Natural killer cell (primary cell): ENCODE measurements at regions not wholly inside any gene's neighbourhood (a gene's known extent, or its start where the extent isn't known, plus 50 kb on each side); places are given as distances from the start of the nearest gene placed in this dataset.

Experiments
- ATAC-seq, 3 donors: fragments of 150-1000 bp in 2 of 3; fragments of 200-7000 bp in 1 of 3; cut with Tn5 transposase; 1 replicate in 1 of 3; 2 replicates in 2 of 3; pipeline ENCODE4 v1.10.0; 2021; ENCODE audit warnings: mild to moderate bottlenecking in 2 of 3, moderate library complexity in 2 of 3
- DNase-seq, 2 donors: peaks; one replicate each; pipeline versions ENCODE4 v3.0.0 to v3.0.0-alpha.2; 2013 to 2021; ENCODE audit warnings: mixed read lengths in 1 of 2
- H3K27ac ChIP-seq: one replicate; pipeline ENCODE4 v1.5.1; 2013; ENCODE audit warnings: mild to moderate bottlenecking, low read length
- H3K27me3 ChIP-seq: one replicate; pipeline ENCODE4 v1.6.1; 2013; ENCODE audit warnings: low read length; ENCODE audit not compliant: control insufficient read depth, insufficient read depth
- H3K36me3 ChIP-seq: one replicate; pipeline ENCODE4 v1.6.1; 2013; ENCODE audit warnings: low read length; ENCODE audit not compliant: control insufficient read depth, insufficient read depth
- H3K4me1 ChIP-seq: one replicate; pipeline ENCODE4 v1.6.1; 2013; ENCODE audit warnings: low read length; ENCODE audit not compliant: control insufficient read depth, insufficient read depth
- H3K4me3 ChIP-seq: one replicate; pipeline ENCODE4 v1.5.1; 2013; ENCODE audit warnings: low read length
- H3K9me3 ChIP-seq: one replicate; pipeline ENCODE4 v1.6.1; 2013; ENCODE audit warnings: low read length; ENCODE audit not compliant: control insufficient read depth, insufficient read depth
- H3K27ac Mint-ChIP-seq, 2 donors: one replicate each; pipeline ENCODE4 v1.8.0; 2022; ENCODE audit warnings: mild to moderate bottlenecking in 2 of 2, mixed read lengths in 2 of 2, moderate library complexity in 1 of 2
- H3K27me3 Mint-ChIP-seq, 2 donors: one replicate each; pipeline ENCODE4 v1.8.0; 2022; ENCODE audit warnings: low read depth in 2 of 2, mixed read lengths in 2 of 2
- H3K36me3 Mint-ChIP-seq: one replicate; pipeline ENCODE4 v1.8.0; 2022; ENCODE audit warnings: mixed read lengths
- H3K4me1 Mint-ChIP-seq, 2 donors: one replicate each; pipeline ENCODE4 v1.8.0; 2022; ENCODE audit warnings: mixed read lengths in 2 of 2
- H3K4me3 Mint-ChIP-seq: one replicate; pipeline ENCODE4 v1.8.0; 2022; ENCODE audit warnings: mild to moderate bottlenecking, moderate library complexity, mixed read lengths
- H3K9me3 Mint-ChIP-seq, 2 donors: one replicate each; pipeline ENCODE4 v1.8.0; 2022; ENCODE audit warnings: mixed read lengths in 2 of 2
- CTCF ChIP-seq: fragments of 200-600 bp; IDR thresholded peaks from one replicate; pipeline ENCODE4 v1.8.0; 2022; ENCODE audit warnings: antibody characterized with exemption
- WGBS: methylation state at CpG from one replicate; pipeline ENCODE4 v1.1.7; 2013; ENCODE audit warnings: missing lambda C conversion rate; ENCODE audit not compliant: insufficient coverage; 5-methylcytosine and 5-hydroxymethylcytosine counted together
- intact Hi-C: fragments of 100-400 bp; cut with micrococcal nuclease; formaldehyde crosslinking; loops from one replicate; pipeline ENCODE4 v1.14.2; 2022

GRCh38 chr10:105759669-105760068 lies 1118.6 kb downstream of the SORCS3 start:
- no peak overlapping the region for H3K4me3 ChIP-seq
- DNase-seq (no peak), ATAC-seq (no peak)
- no peaks in the 10 kb centered on the region for H3K4me1 ChIP-seq
- H3K9me3 ChIP-seq = no peaks in the 10 kb centered on the region
- no peak overlapping the region for H3K27ac Mint-ChIP-seq
- H3K36me3 Mint-ChIP-seq = no peaks in the 10 kb centered on the region
- no peaks in the 10 kb centered on the region for H3K36me3 ChIP-seq
- 52% methylated on average over 2 of the region's 3 CpGs for WGBS
- TF ChIP-seq CTCF = no peak
- no peak overlapping the region for H3K4me3 Mint-ChIP-seq
- peaks cover 6 to 13% of the 10 kb centered on the region in 2 donors for H3K9me3 Mint-ChIP-seq
- no peaks in the 10 kb centered on the region for H3K4me1 Mint-ChIP-seq
- no peaks in the 10 kb centered on the region for H3K27me3 Mint-ChIP-seq
- no peak overlapping the region for H3K27ac ChIP-seq
- H3K27me3 ChIP-seq = no peaks in the 10 kb centered on the region
- intact Hi-C loops = no loop called here

GRCh38 chr10:105758209-105758998 lies 1117.3 kb downstream of the SORCS3 start:
- no peaks in the 10 kb centered on the region for H3K27me3 Mint-ChIP-seq
- ATAC-seq (no peak), DNase-seq (no peak)
- Histone ChIP-seq H3K4me3 (no peak overlapping the region), H3K4me1 (no peaks in the 10 kb centered on the region), H3K27ac (no peak overlapping the region), H3K36me3 (no peaks in the 10 kb centered on the region), H3K9me3 (no peaks in the 10 kb centered on the region), H3K27me3 (no peaks in the 10 kb centered on the region)
- no peak for TF ChIP-seq CTCF
- no peaks in the 10 kb centered on the region for H3K36me3 Mint-ChIP-seq
- H3K4me1 Mint-ChIP-seq = no peaks in the 10 kb centered on the region
- H3K27ac Mint-ChIP-seq = no peak overlapping the region
- peaks cover 3 to 8% of the 10 kb centered on the region in 2 donors for H3K9me3 Mint-ChIP-seq
- intact Hi-C loops = no loop called here
- H3K4me3 Mint-ChIP-seq = no peak overlapping the region
- 92% methylated on average over 2 of the region's 2 CpGs for WGBS

- ATAC-seq = no peak
- Histone ChIP-seq H3K27ac (no peak overlapping the region), H3K4me3 (no peak overlapping the region), H3K27me3 (no peaks in the 10 kb centered on the region), H3K4me1 (no peaks in the 10 kb centered on the region), H3K36me3 (no peaks in the 10 kb centered on the region), H3K9me3 (no peaks in the 10 kb centered on the region)
- Mint-ChIP-seq H3K9me3 (peaks cover 2 to 6% of the 10 kb centered on the region in 2 donors), H3K27me3 (no peaks in the 10 kb centered on the region), H3K36me3 (no peaks in the 10 kb centered on the region), H3K27ac (no peak overlapping the region), H3K4me1 (no peaks in the 10 kb centered on the region), H3K4me3 (no peak overlapping the region)
- intact Hi-C loops = no loop called here
- WGBS = 80% methylated on average over 4 of the region's 4 CpGs
- TF ChIP-seq CTCF = no peak
- no peak for DNase-seq
Measured at GRCh38 chr10:105757302-105757701, 1116.2 kb downstream of the SORCS3 start.

GRCh38 chr10:105756386-105756785 lies 1115.3 kb downstream of the SORCS3 start:
- Mint-ChIP-seq H3K27ac (no peak overlapping the region), H3K36me3 (no peaks in the 10 kb centered on the region), H3K4me1 (no peaks in the 10 kb centered on the region), H3K4me3 (no peak overlapping the region), H3K9me3 (peaks cover 2 to 6% of the 10 kb centered on the region in 2 donors), H3K27me3 (no peaks in the 10 kb centered on the region)
- TF ChIP-seq CTCF = no peak
- ATAC-seq (no peak), DNase-seq (no peak)
- Histone ChIP-seq H3K4me1 (no peaks in the 10 kb centered on the region), H3K36me3 (no peaks in the 10 kb centered on the region), H3K4me3 (no peak overlapping the region), H3K27ac (no peak overlapping the region), H3K9me3 (no peaks in the 10 kb centered on the region), H3K27me3 (no peaks in the 10 kb centered on the region)
- WGBS = 78% methylated on average over 3 of the region's 3 CpGs
- intact Hi-C loops = no loop called here
